Activated CD4-positive, alpha-beta T cell treated with anti-CD3 and anti-CD28 coated beads for 36 hours (primary cell): ENCODE measurements at regions not wholly inside any gene's neighbourhood (a gene's known extent, or its start where the extent isn't known, plus 50 kb on each side); places are given as distances from the start of the nearest gene placed in this dataset.

ENCODE experiments used
- ATAC-seq: fragments of 200-7000 bp; cut with Tn5 transposase; one replicate; pipeline ENCODE4 v1.10.0; 2021; ENCODE audit warnings: mild to moderate bottlenecking, moderate library complexity
- CTCF ChIA-PET: fragments of 350-600 bp; sonication (Branson Sonifier 250); formaldehyde crosslinking; loops from one replicate; lab custom pipeline; 2021; ENCODE audit warnings: antibody characterized with exemption; lab: Charles Lee
- POLR2A ChIA-PET: fragments of 350-600 bp; sonication (Branson Sonifier 250); formaldehyde crosslinking; loops from one replicate; lab custom pipeline; 2021; ENCODE audit warnings: antibody characterized with exemption, inconsistent platforms; lab: Charles Lee
- DNase-seq: peaks from one replicate; pipeline ENCODE4 v3.0.0-alpha.2; 2020
- H3K27ac Mint-ChIP-seq: one replicate; pipeline ENCODE4 v1.8.0; 2021; ENCODE audit warnings: mixed read lengths
- H3K27me3 Mint-ChIP-seq: one replicate; pipeline ENCODE4 v1.8.0; 2021; ENCODE audit warnings: mixed read lengths
- H3K36me3 Mint-ChIP-seq: one replicate; pipeline ENCODE4 v1.8.0; 2021; ENCODE audit warnings: low read depth, mixed read lengths
- H3K4me1 Mint-ChIP-seq: one replicate; pipeline ENCODE4 v1.8.0; 2021; ENCODE audit warnings: mixed read lengths
- H3K4me3 Mint-ChIP-seq: one replicate; pipeline ENCODE4 v1.8.0; 2021; ENCODE audit warnings: mild to moderate bottlenecking, moderate library complexity, mixed read lengths
- H3K9me3 Mint-ChIP-seq: one replicate; pipeline ENCODE4 v1.8.0; 2021; ENCODE audit warnings: low read depth, mixed read lengths
- intact Hi-C, 2 experiments: fragments of 100-400 bp; cut with DNase I in 1 of 2; cut with micrococcal nuclease in 1 of 2; formaldehyde crosslinking; loops; one replicate each; pipeline versions ENCODE4 v1.14.2 to v1.15.1; 2022 to 2024; cut with DNase I, micrococcal nuclease

- ChIA-PET CTCF (no interaction called here), POLR2A (no interaction called here)
- no peaks in the 10 kb centered on the region for H3K36me3 Mint-ChIP-seq
- H3K27me3 Mint-ChIP-seq: no peaks in the 10 kb centered on the region
- no peak overlapping the region for H3K4me3 Mint-ChIP-seq
- no peak for DNase-seq
- no peak overlapping the region for H3K27ac Mint-ChIP-seq
- no peak for ATAC-seq
- no peaks in the 10 kb centered on the region for H3K4me1 Mint-ChIP-seq
- peaks cover 1% of the 10 kb centered on the region for H3K9me3 Mint-ChIP-seq
- intact Hi-C loops: no loop called here
Measured at GRCh38 chr4:23001478-23001877, 308.7 kb downstream of the GBA3 start.

- CTCF ChIA-PET: no interaction called here
Measured at GRCh38 chr4:22999419-22999818, 306.7 kb downstream of the GBA3 start.

DNA sequence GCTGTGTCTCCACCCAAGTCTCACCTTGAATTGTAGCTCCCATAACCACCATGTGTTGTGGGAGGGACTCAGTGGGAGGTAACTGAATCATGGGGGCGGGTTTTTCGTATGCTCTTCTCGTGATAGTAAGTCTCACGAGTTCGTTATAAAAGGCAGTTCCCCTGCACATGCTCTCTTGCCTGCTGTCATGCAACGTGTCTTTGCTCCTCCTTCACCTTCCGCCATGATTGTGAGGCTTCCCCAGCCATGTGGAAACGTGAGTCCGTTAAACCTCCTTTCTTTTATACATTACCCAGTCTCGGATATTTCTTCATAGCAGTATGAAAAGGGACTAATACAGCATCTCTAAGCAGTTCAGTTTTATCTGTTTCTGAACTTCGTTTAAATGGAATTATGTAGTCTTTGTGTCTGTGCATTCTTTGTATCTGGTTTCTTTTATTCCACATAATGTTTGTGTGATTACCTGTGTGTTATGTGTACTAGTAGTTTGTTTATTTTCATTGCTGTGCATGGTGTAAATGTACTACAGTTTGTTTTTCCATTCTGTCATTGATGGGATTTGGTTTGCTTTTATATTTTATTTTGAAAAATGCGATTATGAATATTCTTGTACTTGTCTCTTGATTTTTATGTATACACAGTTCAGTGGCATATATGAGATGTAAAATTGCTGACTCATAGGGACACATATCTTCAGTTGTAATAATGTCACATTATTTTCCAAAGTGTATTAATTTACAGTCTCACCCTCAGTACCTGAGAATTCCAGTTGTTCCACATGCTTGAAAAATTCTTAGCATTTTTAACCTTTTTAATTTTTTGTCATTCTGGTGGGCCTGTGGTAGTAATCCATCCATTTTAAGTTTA lies 304.9 kb downstream of the GBA3 start:
- POLR2A ChIA-PET: no interaction called here
- peaks cover 5% of the 10 kb centered on the region for H3K9me3 Mint-ChIP-seq
- no peak for ATAC-seq

More at GRCh38 chr4:22999419-22999818, 306.7 kb downstream of the GBA3 start:
- Mint-ChIP-seq H3K27ac (no peak overlapping the region), H3K4me3 (no peak overlapping the region), H3K4me1 (no peaks in the 10 kb centered on the region), H3K9me3 (peaks cover 1% of the 10 kb centered on the region), H3K27me3 (no peaks in the 10 kb centered on the region), H3K36me3 (no peaks in the 10 kb centered on the region)
- intact Hi-C loops: no loop called here
- ATAC-seq: no peak
- POLR2A ChIA-PET: no interaction called here
- DNase-seq: no peak

DNA sequence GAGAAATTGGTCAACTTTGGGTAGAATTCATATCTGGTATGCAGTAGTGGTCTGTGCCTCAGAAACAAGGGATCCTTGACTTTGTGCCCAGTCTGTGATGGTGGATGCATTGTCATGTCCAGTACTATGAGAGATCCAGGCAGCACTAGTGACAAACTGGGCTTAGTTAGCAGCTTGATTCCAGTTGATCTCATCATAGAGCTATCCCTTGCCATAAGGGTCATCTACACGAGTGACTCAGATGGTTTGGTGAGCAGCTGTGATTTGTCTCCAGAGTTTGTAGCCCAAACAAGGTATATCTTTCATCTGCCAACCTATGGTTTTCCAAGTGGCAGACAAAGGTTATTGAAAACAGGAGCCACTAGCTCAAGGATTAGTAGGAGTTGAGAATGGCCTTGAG lies 298.8 kb downstream of the GBA3 start:
- Mint-ChIP-seq H3K36me3 (no peaks in the 10 kb centered on the region), H3K27me3 (no peaks in the 10 kb centered on the region), H3K27ac (no peak overlapping the region), H3K9me3 (peaks cover 3% of the 10 kb centered on the region), H3K4me3 (no peak overlapping the region), H3K4me1 (no peaks in the 10 kb centered on the region)
- CTCF ChIA-PET: no interaction called here
- intact Hi-C loops: no loop called here
- POLR2A ChIA-PET: no interaction called here
- ATAC-seq: no peak
- DNase-seq: no peak

More for the DNA sequence above, 304.9 kb downstream of the GBA3 start:
- Mint-ChIP-seq H3K27ac (no peak overlapping the region), H3K4me1 (no peaks in the 10 kb centered on the region), H3K27me3 (no peaks in the 10 kb centered on the region), H3K36me3 (no peaks in the 10 kb centered on the region), H3K4me3 (no peak overlapping the region)
- intact Hi-C loops: no loop called here
- CTCF ChIA-PET: no interaction called here
- DNase-seq: no peak

GRCh38 chr4:22988526-22988925 lies 295.8 kb downstream of the GBA3 start:
- intact Hi-C loops: no loop called here
- no peak for DNase-seq
- H3K4me3 Mint-ChIP-seq: no peak overlapping the region
- no peak for ATAC-seq
- ChIA-PET POLR2A (no interaction called here), CTCF (interaction anchor here (0.6 kb wide), 1 partner anchor 170 kb away, joined by 3 read pairs; no protein-coding TSS in a partner anchor)
- no peak overlapping the region for H3K27ac Mint-ChIP-seq
- no peaks in the 10 kb centered on the region for H3K4me1 Mint-ChIP-seq
- H3K27me3 Mint-ChIP-seq: no peaks in the 10 kb centered on the region
- peaks cover 7% of the 10 kb centered on the region for H3K9me3 Mint-ChIP-seq
- H3K36me3 Mint-ChIP-seq: no peaks in the 10 kb centered on the region

GRCh38 chr4:22987870-22988269 lies 295.1 kb downstream of the GBA3 start:
- ATAC-seq (no peak), DNase-seq (no peak)
- CTCF ChIA-PET: no interaction called here
- intact Hi-C loops: no loop called here
- POLR2A ChIA-PET: no interaction called here
- Mint-ChIP-seq H3K9me3 (peaks cover 7% of the 10 kb centered on the region), H3K36me3 (no peaks in the 10 kb centered on the region), H3K4me3 (no peak overlapping the region), H3K4me1 (no peaks in the 10 kb centered on the region), H3K27ac (no peak overlapping the region), H3K27me3 (no peaks in the 10 kb centered on the region)

- DNase-seq: no peak
- CTCF ChIA-PET: interaction anchor here (0.6 kb wide), 1 partner anchor 933 kb away, joined by 3 read pairs; no protein-coding TSS in a partner anchor
- Mint-ChIP-seq H3K27me3 (no peaks in the 10 kb centered on the region), H3K27ac (no peak overlapping the region), H3K4me1 (no peaks in the 10 kb centered on the region), H3K36me3 (no peaks in the 10 kb centered on the region), H3K9me3 (peaks cover 7% of the 10 kb centered on the region), H3K4me3 (no peak overlapping the region)
- POLR2A ChIA-PET: no interaction called here
- intact Hi-C loops: no loop called here
- no peak for ATAC-seq
Measured at GRCh38 chr4:22986881-22987280, 294.1 kb downstream of the GBA3 start.

DNA sequence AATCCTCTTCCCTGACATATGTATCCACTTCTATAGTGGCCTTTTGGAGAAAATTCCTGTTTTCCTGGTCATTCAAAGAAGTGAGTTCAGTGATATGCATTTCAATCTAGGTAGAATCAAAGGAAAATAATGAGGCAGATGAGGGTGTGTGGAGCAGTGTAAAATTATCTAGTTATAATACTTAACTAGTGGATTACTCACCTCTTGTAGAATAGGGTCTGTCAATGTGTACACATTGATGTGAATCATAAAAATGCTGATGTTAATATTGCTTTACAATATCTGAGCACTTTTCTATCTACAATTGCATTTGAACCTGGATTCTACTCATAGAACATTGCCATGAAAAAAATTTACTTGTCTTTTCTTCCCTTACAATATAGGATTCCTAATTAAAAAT lies 293.5 kb downstream of the GBA3 start:
- H3K4me1 Mint-ChIP-seq: no peaks in the 10 kb centered on the region
- CTCF ChIA-PET: interaction anchor here (0.6 kb wide), 1 partner anchor 934 kb away, joined by 3 read pairs; no protein-coding TSS in a partner anchor
- intact Hi-C loops: no loop called here
- H3K36me3 Mint-ChIP-seq: no peaks in the 10 kb centered on the region
- H3K9me3 Mint-ChIP-seq: peaks cover 7% of the 10 kb centered on the region
- POLR2A ChIA-PET: no interaction called here
- no peak overlapping the region for H3K27ac Mint-ChIP-seq
- DNase-seq (no peak), ATAC-seq (no peak)
- no peak overlapping the region for H3K4me3 Mint-ChIP-seq
- H3K27me3 Mint-ChIP-seq: no peaks in the 10 kb centered on the region

DNA sequence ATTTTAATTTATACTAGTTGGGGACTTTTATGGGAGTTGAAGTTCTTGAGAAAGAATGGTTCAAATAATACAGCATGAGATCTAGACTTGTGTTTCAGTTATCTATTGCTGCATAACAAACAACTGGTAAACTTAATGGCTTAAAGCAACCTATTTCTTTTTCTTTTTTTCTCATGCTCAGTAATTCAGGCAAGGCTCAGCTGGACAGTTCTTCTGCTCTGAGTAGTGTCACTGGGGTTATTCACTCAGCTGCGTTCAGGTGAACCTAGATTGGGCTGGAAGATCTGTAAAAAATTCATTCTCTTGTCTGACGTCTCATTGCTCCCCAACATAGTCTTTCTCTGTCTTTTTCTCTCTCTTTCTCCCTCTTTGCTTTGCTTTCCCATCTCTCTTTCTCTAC lies 291.7 kb downstream of the GBA3 start:
- ChIA-PET POLR2A (no interaction called here), CTCF (no interaction called here)
- H3K27me3 Mint-ChIP-seq: no peaks in the 10 kb centered on the region
- H3K27ac Mint-ChIP-seq: no peak overlapping the region
- H3K36me3 Mint-ChIP-seq: no peaks in the 10 kb centered on the region
- ATAC-seq: no peak
- no peak for DNase-seq
- no peaks in the 10 kb centered on the region for H3K4me1 Mint-ChIP-seq
- H3K9me3 Mint-ChIP-seq: peaks cover 10% of the 10 kb centered on the region
- intact Hi-C loops: no loop called here
- H3K4me3 Mint-ChIP-seq: no peak overlapping the region

- intact Hi-C loops: no loop called here
- ATAC-seq: no peak
- H3K27ac Mint-ChIP-seq: no peak overlapping the region
- ChIA-PET POLR2A (no interaction called here), CTCF (no interaction called here)
- H3K27me3 Mint-ChIP-seq: no peaks in the 10 kb centered on the region
- no peaks in the 10 kb centered on the region for H3K4me1 Mint-ChIP-seq
- peaks cover 6% of the 10 kb centered on the region for H3K9me3 Mint-ChIP-seq
- no peak overlapping the region for H3K4me3 Mint-ChIP-seq
- no peak for DNase-seq
- no peaks in the 10 kb centered on the region for H3K36me3 Mint-ChIP-seq
Measured at GRCh38 chr4:22978656-22979055, 285.9 kb downstream of the GBA3 start.

DNA sequence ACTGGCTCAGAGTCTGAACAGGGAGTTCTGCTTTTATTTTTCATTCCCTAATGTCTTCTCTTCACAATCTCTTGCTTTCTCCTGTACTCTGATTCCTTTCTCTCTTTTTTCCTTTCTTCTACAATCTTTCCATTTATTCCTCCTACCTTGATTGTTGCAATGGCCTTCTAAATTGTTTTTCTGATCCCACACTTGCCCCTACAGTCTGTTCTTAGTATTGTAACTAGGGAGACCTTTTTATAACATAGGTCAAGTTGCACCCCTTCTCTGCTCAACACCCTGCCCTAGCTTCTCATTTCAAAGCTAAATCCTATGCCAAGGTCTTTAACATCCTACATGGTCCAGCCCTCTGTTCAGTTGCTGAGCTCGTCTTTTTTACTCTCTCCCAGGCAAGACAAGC lies 277.9 kb downstream of the GBA3 start:
- no peaks in the 10 kb centered on the region for H3K4me1 Mint-ChIP-seq
- H3K9me3 Mint-ChIP-seq: peaks cover 8% of the 10 kb centered on the region
- POLR2A ChIA-PET: no interaction called here
- CTCF ChIA-PET: no interaction called here
- intact Hi-C loops: no loop called here
- no peak overlapping the region for H3K4me3 Mint-ChIP-seq
- H3K36me3 Mint-ChIP-seq: no peaks in the 10 kb centered on the region
- no peak overlapping the region for H3K27ac Mint-ChIP-seq
- ATAC-seq: no peak
- no peaks in the 10 kb centered on the region for H3K27me3 Mint-ChIP-seq
- DNase-seq: no peak

DNA sequence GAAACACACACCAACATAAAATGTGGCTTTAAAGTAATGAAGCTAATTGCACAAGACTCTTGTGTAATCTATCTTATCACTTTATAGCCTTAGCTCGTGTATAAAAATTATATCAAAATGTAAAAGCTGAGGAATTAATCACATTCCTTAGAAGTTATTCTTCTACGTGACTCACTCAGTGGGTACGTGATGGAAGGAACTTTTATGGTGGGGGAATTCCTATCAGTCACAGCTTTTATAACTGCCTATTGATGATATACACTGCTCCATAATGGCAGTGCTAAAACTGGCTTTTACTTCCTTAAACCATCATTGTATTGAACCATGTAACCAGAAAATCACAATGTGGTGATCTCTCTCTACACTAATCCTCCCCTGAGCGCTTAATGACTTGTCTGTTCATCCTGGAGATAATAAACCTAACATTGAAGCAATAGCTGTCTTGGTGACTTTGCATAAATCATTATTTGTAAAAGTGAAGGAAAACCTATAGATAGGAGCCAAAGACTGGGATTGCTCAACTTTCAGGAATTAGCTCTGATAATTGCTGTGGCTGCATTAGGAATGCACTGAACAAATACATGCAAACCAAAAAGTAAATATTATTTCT lies 276.7 kb downstream of the GBA3 start:
- H3K27ac Mint-ChIP-seq: no peak overlapping the region
- intact Hi-C loops: no loop called here
- H3K9me3 Mint-ChIP-seq: peaks cover 6% of the 10 kb centered on the region
- DNase-seq: no peak
- H3K27me3 Mint-ChIP-seq: no peaks in the 10 kb centered on the region
- H3K4me3 Mint-ChIP-seq: no peak overlapping the region
- CTCF ChIA-PET: interaction anchor here (0.7 kb wide), 2 partner anchors 8 to 37 kb away, joined by 3 read pairs; no protein-coding TSS in a partner anchor
- ATAC-seq: no peak
- H3K36me3 Mint-ChIP-seq: no peaks in the 10 kb centered on the region
- no peaks in the 10 kb centered on the region for H3K4me1 Mint-ChIP-seq
- POLR2A ChIA-PET: no interaction called here
